Hypothalamus (tissue), 51 donors: ENCODE measurements at regions not wholly inside any gene's neighbourhood (a gene's known extent, or its start where the extent isn't known, plus 50 kb on each side); places are given as distances from the start of the nearest gene placed in this dataset.
"Not testable (repeated sequence)": the region's sequence is repeated elsewhere in the genome, so short reads cannot be mapped to it uniquely, and the experiment has no call there.

ENCODE experiments used
- DNase-seq, 51 donors: peaks; one replicate each; lab custom pipeline; 2025; lab: John Stamatoyannopoulos, UW

DNA sequence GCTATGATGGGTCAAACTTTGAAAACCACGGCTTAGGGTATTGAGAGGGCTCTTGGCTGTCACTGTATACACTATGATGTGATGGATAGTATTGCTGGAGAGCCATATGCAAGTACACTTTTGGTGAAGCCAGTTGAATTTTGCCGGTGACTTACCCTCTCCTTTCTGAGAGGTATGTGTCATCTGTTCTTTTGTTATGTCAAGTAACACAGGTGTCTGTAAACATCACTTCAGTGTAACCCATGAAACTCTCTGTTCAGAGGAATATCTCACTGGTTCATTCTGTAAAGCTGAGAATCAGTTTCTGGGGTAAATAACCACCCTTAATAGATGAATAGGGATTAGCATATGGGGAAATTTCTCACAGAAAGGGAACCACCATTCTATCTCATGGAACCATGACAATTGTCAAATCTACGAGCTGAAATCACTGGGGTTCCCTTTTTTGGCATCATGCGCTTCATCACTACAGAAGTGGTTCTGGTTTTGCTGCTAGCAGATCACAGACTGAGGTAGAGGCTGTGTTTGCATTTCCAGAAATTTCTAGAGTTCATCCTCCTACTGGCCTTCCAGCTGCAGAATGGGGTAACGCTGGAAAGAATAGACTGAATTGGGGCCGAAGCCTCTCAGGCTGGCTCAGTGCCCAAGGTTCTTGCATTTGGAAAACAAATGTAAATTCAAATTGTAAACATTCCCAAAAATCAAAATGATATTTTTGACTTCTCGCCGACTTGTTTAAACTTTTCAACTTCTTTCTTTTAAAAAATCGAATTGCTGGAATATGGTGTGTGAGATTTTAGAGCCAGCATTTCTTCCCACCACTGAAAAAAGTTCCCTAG lies 83.3 kb upstream of the CREB5 start:
- no peak for DNase-seq

DNA sequence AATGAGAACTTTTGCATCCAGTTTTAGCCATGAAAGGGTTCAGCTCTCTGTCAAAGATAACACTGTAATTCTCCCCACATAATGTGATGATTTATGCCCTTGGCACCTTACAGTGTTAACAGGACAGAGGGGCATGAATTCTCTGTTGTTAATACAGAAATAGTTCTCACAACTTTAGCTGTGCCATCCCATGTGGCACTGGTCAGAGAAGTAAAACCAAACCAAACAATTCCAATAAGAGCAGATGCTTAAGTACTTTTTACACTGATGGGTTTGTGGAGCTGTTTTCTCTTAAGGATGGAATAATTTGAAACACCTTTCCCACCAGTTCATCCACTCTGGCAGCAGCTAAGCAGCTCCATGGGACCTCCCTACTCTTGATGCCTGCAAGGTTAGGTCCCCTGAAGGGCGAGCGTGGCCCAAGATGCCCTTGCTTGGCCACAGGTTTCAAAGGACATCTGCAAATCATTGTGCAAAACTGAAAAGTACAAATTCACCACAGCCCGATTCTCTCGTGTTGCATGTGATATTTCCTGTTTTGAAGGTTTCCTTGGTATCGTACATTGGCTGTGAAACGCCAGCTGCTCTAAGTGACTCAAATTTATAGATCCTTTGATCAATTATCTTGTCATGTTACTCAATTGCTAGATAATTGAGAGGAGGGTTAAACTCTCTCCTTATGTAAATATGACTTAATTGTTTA lies 82.5 kb upstream of the CREB5 start:
- no peak for DNase-seq

DNA sequence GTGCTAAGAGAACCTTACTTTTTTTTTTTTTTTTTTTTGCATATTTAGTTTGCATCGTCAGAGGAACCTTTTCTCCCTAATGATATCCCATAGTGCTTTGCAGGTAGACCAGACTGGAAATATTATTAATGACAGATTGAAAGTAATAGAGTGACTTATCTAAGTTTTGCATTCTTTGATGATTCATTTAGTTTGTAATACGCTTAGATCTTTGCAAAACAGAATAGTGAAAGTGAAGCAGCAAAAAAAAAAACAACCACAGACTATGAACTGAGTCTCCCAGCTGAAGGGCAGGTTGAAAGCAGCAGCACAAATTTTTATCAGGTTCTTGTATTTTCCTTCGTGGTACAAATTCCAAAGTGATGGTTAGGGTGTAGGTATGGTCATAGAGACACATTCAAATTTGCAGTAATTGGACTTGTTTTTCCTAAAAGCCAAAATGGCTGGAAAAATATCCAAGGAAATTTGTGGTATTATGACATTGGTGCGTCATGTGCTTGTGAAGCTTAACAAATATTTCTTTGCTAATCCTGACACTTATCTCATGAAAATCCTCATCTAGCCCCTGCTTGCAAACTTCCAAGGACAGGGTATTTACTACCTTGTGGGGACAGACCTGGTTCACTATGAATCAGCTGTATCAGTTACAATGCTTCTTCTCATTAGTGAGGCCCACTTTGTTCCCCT lies 81.8 kb upstream of the CREB5 start:
- DNase-seq, result no peak

DNA sequence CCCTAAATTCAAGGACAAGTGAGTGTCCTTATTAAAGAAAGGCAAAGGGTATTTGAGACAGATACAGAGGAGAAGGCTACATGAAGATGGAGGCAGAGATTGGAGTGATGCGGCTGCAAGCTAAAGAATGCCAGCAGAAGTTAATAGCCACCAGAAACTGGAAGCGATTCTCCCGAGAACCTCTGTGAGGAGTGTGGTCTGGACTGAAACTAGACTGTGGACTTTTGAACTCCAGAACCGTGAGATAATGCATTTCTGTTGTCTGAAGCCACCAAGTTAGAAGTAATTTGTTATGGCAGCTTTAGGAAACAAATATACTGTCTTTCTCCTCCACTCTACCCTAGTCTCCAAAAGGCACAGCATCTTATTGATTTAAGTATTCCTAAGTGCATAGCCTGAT lies 80.3 kb upstream of the CREB5 start:
- no peak for DNase-seq

- DNase-seq, result not testable (repeated sequence)
These were observed 78.8 kb upstream of the CREB5 start for GRCh38 chr7:28333548-28333947.

DNA sequence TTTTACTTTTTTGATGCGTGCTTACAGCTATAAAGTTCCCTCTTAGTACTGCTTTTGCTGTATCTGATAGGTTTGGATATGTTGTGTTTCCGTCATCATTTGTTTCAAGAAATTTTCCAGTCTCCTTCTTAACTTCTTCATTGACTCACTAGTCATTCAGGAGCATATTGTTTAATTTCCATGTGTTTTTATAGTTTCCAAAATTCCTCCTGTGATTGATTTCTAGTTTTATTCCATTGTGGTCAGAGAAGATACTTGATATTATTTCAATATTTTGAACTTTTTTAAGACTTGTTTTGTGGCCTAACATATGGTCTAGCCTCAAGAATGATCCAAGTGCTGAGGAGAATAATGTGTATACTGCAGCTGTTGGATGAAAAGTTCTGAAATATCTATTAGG lies 75.5 kb upstream of the CREB5 start:
- DNase-seq, result no peak

GRCh38 chr7:28338041-28338440 lies 74.3 kb upstream of the CREB5 start:
- no peak for DNase-seq

DNA sequence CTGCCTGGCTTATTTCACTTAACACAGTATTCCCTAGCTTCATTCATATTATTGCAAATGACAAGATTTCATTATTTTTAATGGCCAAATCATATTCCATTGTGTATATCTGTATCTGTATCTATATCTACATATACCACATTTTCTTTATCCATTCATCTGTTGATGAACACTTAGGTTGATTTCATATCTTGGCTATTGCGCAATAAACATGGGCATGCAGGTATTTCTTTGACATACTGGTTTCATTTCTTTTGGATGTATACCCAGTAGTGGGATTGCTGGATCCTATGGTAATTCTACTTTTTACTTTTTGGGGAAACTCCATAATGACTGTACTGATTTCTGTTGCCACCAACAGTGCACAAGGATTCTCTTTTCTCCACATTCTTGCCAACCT lies 68.9 kb upstream of the CREB5 start:
- no peak for DNase-seq

- no peak for DNase-seq
These were observed 66.1 kb upstream of the CREB5 start for GRCh38 chr7:28346256-28346655.

DNA sequence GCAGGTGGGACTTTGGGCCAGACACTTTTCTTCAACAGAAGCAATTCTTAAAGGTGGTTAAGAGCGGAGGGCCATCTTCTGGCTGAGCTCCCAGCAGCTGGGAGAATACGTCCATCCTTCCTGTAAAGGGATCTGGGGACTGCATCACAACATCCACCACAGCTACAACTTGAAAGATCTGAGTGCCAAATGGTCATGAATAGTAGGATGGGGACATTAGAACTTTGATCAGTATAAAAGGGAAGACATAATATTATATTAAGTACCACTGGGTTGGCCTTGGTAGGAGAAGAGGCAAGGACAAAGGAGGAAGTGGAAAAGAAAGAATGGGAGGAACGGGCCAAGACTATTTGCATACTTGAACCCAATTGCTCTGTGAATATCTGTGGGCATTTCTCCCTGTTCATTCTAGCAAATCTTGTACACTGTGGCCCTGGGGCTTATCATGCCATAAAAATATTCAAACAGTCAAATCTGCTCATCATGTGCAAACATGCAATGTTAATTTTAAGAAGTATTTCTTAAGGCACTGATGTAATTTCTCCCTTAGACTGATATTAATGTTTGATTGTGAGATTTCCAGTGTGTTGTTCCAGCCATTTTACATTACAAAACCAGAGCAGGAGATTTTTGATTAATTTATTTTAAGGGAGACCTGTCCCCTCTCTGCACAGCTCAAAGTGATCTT lies 65.5 kb upstream of the CREB5 start:
- DNase-seq, result no peak

DNA sequence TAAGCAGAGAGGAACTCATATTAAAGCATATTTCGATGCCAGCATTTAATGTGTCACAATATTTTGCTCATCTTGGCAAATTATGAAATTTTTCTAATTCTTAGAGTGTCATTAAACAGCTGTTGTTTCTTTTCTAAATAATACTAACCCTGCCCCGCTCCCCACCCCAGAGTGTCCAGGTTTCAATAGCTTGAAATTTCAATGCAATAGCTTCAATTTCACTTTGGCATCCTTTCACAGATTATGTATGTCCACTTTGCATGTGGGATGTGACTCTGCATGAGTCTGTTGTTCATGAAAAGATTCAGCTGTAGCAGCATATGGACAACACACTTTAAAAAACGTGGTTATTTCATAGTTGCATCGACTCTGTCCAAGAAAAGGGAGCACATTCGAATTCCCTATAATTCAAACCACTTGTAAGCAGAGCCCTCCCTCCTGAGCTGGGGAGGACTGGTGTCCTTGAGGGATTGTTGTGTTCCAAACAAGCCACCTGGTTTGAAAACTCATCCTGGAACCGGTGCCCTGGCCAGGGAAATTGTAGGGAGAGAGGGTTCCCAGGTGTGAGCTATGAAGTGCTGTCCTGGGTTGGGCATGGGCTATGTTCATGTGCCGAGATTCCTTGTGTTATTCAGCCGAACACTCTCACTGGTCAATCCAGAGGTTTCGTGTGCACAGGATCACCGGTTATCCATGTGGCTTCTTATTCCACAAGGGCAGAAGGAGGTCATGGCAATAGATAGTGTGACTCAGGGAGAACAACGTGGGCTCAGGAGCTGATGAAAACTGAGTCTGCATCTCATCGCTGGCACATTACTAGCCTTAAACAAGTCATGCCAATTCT lies 64.6 kb upstream of the CREB5 start:
- no peak for DNase-seq

- no peak for DNase-seq
These were observed 63.7 kb upstream of the CREB5 start for GRCh38 chr7:28348636-28349035.

- DNase-seq, result no peak
These were observed 62.7 kb upstream of the CREB5 start for GRCh38 chr7:28349637-28350036.

DNA sequence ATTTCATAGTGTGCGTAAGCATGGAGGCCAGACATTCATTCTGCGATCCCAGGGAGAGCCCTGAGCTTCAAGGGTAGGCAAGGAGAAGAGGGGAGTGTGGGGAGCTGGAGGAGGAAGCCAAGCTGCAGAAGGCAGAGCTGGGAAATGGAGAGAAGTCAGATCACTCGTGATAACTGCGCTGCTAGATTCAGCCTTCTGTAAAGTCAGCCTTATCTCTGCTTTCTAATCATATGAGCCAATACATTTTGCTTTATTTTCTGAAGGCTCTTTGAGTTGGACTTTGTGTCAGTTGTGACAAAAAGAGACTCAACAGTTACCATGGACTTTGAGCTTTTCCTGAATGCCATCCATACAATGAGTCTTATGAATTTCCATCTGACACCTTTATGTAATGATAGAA lies 61.7 kb upstream of the CREB5 start:
- DNase-seq, result no peak

DNA sequence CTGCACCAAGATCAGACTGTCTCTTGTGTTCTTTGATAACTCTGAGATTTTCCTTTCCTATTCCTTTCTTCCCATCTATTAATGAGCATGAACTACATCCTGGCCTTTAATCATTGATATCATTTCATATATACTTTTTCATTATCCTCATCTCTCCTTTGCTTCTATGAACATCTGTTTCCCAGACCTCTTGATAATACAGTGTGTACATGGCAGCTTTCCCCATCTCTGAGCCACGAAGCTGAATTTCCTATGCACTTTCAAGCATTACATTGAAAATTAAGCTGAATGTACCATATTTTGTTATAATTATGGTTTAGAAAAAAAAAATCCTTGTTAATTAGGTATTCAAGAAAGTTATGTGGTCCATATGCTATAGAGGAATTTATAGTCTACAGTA lies 60.9 kb upstream of the CREB5 start:
- no peak for DNase-seq

- DNase-seq, result no peak
These were observed 57.5 kb upstream of the CREB5 start for GRCh38 chr7:28354601-28355402.

DNA sequence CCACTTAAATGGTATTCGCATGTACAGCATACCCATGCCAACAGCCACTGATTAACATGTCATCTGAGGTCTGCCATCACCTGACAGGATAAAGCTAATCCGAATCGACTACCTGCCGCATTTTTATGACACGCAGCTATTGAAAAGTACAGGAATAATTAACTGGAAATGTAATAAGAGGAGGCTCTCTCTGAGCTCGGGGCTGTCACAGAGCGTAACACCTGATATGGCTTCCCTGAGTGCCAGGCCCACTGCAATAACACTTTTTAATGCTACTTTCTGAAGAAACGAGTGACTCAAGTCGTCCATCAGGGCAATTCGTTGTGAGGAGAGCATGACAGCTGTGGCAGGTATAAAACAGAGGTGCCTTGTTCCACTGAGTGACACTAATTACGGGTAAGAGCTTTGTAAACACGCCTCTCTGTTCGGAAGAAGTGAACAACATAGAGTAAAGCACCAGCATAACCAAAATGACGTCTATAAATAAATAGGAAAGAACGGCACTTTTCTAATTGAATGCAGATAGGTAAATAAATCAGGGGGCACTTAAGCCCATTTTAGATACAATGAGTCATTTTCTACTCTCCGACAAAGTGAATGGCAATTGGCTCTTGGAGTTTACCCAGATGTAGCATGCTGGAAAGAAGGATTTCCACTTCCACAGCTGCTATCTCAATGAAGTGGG lies 56.5 kb upstream of the CREB5 start:
- DNase-seq, result no peak

GRCh38 chr7:28356619-28357018 lies 55.7 kb upstream of the CREB5 start:
- DNase-seq, result peak in 6 of 51 donors; percentile 1 to 10 (median 4)

DNA sequence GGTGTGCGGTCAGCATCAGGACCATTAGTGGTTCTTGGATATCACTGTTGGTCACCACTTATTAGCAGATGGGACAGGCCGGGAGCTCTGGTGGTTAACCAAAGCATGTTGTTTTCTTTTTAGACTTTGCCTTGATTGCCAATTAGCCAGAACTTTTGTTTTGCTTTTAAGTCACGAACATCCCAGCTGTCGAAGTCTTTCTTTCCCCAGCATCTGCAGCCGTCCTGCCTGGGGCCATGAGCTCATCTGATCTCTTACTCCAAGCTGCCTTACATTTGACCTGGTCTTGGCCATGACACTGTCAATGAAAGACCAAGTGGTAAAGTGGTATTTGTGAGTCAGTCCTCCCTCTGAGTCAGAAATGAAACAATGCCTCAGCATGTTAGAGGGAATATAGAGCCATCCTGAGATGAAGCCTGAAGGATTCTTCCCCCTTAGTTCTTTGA lies 53.9 kb upstream of the CREB5 start:
- no peak for DNase-seq
